RPMI7951 (cell line): ENCODE measurements at regions not wholly inside any gene's neighbourhood (a gene's known extent, or its start where the extent isn't known, plus 50 kb on each side); places are given as distances from the start of the nearest gene placed in this dataset.
"Not testable (repeated sequence)": the region's sequence is repeated elsewhere in the genome, so short reads cannot be mapped to it uniquely, and the experiment has no call there.

Source experiments
- DNase-seq: peaks from one replicate; pipeline ENCODE4 v3.0.0-alpha.2; 2012; ENCODE audit warnings: low read depth

GRCh38 chr3:78312851-78313250 lies 1273.0 kb downstream of the ROBO2 start:
- no peak for DNase-seq

DNA sequence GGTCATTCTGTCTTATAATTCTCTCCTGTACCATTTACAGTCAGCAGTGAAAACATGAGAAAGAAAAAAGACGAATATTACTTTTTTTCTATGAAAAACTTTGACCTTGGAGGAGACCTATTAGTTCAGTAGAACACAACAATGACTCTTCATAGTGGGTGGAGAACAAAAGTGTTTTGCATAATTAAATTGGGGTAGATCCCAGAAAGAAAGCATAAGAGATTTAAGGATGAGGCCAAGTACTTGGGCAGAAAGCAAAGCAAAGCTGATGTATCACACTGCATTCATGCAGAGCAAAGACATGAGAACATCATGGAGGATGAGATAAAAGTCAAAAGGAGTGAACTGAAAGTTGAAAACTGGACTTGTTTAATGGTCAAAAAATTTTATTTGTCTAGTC lies 1273.4 kb downstream of the ROBO2 start:
- DNase-seq = no peak

- DNase-seq = no peak
Observed at GRCh38 chr3:78314327-78314726, 1274.4 kb downstream of the ROBO2 start.

DNA sequence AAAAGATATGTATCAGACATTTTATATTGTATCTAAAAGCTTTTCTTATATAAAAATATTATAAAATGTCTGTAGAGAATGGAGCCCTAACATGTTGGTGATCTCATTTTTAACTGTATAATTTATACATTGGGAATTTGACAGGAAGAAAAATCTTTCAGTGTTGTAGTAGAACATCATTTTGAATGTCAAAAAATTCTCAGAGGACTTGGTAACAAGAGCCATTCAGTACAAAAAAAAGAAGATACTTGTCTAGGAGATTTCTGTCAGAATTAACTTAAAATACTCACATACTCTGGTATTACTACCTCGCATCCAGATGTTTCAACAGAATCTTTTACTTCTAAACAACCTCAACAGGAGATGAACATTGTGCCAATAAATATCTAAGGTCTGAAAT lies 1277.9 kb downstream of the ROBO2 start:
- DNase-seq = no peak

- DNase-seq = no peak
Observed at GRCh38 chr3:78322780-78323179, 1282.9 kb downstream of the ROBO2 start.

DNA sequence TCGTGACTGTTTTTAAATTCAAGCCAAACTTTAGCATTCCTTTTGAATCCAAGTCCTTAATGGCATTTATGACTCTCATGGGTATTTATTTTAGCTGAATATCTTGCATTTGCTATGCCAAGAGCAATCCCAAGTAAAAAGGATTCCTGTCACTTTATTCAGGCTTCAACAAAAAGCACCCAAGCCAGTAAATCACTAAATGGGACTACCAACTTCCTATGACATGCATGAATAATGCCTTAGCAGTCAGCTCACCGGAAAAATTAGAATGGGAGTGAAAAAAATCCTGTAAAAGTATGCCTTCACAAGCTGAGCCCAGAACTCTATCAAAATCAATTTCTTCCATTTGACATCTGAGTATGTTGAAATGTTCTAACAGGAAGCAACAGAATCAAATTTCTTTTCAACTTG lies 1297.9 kb downstream of the ROBO2 start:
- DNase-seq = no peak

DNA sequence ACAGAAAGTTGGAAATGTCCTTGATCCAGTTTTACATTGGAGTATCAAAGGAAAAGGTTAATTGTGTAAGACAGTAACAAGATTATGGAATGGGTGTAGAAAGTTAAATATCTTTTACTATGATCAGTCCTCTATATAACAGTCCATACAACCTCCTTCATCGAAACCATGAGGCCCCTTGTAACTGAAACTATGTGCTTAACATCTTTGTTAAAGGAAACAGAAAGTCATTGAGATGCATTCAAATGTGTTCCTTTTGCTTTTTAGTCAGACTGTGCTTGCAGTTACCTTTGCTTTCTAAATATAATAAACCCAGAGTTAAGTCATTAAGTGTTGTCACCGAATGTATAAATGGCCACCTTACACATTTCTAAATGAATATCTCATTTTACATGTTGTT lies 1298.5 kb downstream of the ROBO2 start:
- DNase-seq = no peak

- DNase-seq = no peak
Observed at GRCh38 chr3:78343221-78343620, 1303.3 kb downstream of the ROBO2 start.

DNA sequence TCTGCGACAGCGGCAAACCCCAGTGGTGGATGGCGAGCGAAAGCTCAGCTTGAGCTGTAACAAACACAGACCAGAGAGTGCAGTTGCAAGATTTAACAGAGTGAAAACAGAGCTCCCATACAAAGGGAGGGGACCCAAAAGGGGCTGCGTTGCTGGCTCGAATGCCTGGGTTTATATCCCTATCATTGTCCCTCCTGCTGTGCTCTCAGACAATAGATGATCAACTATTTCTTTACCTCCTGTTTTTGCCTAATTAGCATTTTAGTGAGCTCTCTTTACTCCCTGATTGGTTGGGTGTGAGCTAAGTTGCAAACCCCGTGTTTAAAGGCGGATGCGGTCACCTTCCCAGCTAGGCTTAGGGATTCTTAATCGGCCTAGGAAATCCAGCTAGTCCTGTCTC lies 1304.4 kb downstream of the ROBO2 start:
- not testable (repeated sequence) for DNase-seq

- DNase-seq = no peak
Observed at GRCh38 chr3:78344918-78345317, 1305.0 kb downstream of the ROBO2 start.

DNA sequence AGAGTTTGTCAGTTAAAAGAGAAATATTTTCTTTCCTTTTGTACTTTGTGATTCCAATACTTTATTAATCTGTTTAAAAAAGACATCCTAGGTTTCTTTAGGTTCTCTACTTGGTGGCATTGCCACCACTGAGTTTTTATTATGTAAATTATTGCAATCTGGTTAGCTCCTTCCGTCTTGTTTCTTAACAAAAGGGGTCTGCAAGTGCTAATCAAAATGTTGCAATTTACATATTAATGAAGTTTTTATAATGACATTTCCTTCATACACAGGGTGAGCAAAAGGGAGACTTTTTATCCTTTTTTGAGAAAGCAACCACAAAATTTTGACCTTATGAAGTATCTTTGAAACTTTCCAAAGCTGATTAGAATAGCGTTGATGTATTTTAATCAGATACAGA lies 1307.3 kb downstream of the ROBO2 start:
- DNase-seq = no peak

DNA sequence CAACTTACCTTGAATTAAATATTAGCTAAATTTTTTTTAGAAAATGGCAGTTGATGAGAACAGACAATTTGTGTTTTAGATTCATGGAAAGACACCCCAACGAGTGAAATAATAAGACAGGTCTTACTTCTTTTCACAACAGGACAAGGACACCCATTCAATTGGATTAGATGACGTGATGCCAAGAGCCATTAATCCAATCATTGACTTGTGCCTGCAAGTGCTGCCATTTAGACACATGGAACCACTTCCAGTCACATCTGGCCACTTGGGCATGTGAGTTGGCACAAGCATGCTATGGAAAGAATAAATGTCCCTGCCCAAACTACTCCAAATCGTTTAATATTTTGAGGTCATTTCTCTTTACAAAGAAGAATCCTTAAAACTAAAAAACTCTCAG lies 1308.8 kb downstream of the ROBO2 start:
- DNase-seq = no peak

DNA sequence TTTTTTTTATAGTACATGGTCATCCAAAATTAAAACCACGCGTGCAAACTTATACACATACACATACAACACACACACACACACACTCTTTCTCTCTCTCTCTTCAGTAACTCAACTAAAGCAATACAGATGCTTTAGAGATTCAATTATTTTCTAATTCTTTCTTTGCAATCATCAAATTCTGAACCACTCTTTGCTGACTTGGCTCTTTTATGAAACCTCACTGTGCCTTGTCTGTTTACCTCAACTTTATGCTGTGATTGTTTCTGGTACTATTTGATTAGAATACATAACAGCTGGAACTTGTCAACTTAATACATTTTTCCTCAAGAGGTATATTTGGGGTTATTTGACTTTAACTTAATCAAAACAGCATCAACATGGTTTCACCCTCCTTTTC lies 1309.7 kb downstream of the ROBO2 start:
- no peak for DNase-seq

- no peak for DNase-seq
Observed at GRCh38 chr3:78351334-78351733, 1311.4 kb downstream of the ROBO2 start.

DNA sequence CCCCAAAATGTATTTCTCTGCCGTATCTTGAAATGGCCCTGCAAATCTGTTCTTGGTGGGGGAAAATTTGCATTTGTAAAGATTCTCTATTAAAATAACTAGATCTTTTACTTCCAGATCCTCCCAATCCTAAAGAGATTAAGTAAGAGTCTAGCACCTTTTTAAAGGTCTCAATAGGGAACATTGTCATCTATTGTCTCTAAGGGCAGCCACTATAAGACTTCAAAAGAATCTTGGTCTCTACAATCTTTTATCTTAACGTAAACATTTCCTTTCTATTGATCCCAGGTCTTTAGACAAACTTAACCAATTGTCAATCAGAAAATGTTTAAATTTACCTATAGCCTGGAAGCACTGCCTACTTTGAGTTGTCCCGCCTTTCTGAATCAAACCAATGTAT lies 1313.3 kb downstream of the ROBO2 start:
- DNase-seq = no peak

DNA sequence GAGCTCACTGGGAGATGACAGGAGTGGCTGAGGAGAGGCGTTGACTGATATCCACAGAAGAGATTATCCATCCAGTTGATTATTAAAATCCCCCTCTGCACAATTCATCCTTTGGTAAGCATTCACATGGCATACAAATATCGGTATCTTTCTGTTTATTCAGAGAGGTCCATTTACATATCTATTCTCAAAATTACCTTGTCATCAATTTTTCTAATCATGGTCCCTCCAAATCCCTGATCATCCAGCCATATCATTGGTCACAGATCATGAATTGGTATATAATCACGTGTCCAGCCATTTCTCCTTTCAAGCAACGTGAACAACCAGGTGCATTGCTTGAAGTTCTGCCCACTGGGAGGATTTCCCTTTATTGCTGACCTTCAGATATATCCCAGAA lies 1321.0 kb downstream of the ROBO2 start:
- DNase-seq = no peak

- DNase-seq = no peak
Observed at GRCh38 chr3:78368636-78369345, 1328.9 kb downstream of the ROBO2 start.

DNA sequence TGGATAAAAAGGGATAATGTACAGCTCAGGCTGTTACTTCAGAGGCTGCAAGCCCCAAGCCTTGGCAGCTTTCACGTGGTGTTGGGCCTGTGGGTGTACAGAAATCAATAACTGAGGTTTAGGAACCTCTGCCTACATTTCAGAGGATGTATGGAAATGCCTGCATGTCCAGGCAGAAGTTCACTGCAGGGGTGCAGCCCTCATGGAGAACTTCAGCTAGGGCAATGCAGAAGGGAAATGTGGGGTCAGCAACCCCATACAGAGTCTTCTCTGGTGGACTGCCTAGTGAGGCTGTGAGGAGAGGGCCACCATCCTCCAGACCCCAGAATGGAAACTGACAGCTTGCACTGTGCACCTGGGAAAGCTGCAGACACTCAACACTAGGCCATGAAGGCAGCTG lies 1350.3 kb downstream of the ROBO2 start:
- DNase-seq = no peak

- DNase-seq = no peak
Observed at GRCh38 chr3:78398401-78398800, 1358.5 kb downstream of the ROBO2 start.

- peak; percentile 1 for DNase-seq
Observed at GRCh38 chr3:78402720-78403119, 1362.8 kb downstream of the ROBO2 start.

DNA sequence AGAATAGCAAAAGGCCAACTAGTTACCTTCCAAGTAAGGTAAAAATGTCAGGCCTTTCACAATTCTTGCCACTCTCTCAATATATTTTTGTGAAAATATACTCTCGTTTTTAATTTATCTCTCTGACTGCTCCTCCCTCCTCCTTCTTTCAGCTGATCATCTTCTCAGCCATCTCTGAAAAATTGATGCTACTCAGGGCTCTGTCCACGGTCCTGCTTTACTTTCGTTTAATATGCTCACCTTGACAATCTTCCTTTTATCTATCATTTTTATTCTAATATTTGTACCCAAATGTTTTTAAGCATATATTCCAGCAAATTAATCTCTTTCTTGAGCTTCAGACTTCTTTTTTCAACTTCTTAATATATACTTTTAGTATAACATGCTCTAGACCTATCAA lies 1362.1 kb downstream of the ROBO1 start:
- DNase-seq = no peak

DNA sequence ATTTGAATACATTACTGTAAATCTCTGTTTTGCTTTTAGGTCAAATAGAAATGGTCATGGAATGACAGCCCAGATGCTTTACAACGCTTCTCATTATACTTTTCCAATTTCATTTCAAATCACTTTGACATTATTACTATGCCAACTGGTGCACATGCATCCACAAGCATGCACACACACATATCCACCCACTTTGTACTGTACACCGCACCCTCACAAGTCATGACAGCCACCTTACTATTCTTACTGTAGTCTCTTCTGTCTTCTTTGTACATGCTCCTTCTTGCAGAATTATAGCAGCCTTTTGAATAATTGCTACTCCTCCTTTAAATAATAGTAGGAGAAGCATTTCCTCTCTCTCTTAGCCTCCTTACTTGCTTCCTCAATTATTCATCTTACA lies 1361.4 kb downstream of the ROBO1 start:
- no peak for DNase-seq

DNA sequence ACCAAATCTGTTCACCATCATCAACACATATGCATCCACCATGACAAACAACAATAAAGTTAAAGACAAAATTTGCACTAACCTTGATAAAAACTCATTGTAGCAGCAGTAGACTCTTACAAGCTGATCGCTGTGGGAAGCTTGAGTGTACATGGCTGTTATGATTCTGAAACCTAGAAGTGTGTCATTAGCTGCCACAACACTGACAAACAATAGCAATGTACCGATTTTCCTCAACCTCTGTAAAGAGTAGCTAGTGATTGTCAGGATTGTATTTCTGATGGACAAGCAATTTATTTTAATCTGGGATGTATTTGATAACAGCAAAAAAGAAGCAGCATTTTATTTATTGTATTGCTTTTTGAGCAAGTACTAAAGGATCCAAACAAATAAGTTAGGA lies 1357.7 kb downstream of the ROBO1 start:
- DNase-seq = no peak

- no peak for DNase-seq
Observed at GRCh38 chr3:78414261-78414660, 1353.5 kb downstream of the ROBO1 start.
